IMR-90 (cell line): ENCODE measurements at regions not wholly inside any gene's neighbourhood (a gene's known extent, or its start where the extent isn't known, plus 50 kb on each side); places are given as distances from the start of the nearest gene placed in this dataset.

Source experiments
- POLR2A ChIP-seq: IDR thresholded peaks from 2 replicates; pipeline ENCODE4 v1.6.1; 2012; ENCODE audit warnings: mild to moderate bottlenecking, low read depth, low read length
- RFX5 ChIP-seq: IDR thresholded peaks from 2 replicates; pipeline ENCODE4 v1.8.0; 2012; ENCODE audit warnings: low read depth, mild to moderate bottlenecking, low read length, moderate library complexity
- TF ChIP-seq, protein P1 (sequence below): conservative IDR thresholded peaks from 2 replicates; pipeline ENCODE4 v1.5.1; 2012; ENCODE audit warnings: mild to moderate bottlenecking, low read depth, low read length, improper control_type of control experiment
- TF ChIP-seq, protein P2 (sequence below): fragments of 150-350 bp; IDR thresholded peaks from 2 replicates; pipeline ENCODE4 v1.6.1; 2017; ENCODE audit warnings: mild to moderate bottlenecking, antibody characterized with exemption, low read length, low read depth

DNA sequence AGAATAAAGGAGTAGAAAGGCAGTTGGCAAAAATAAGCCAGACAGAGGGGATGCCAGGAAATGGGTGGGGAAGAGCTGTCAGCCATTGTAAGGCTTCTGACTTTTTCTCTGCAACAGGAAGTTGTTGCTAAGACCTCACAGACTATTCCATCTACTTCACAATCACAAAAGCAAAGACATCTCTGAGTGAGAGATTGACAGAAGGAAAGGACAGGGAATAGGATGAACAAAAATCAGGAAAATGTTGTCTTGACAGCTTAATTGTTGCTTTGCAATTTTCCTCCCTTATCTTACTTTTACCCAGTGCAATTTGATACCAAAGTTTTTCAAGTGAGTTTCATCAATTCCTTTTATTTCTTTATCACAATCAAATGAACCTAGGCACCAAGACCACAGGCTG is 291.2 kb downstream of the CBLN4 start:
- TF ChIP-seq, protein P1, sequence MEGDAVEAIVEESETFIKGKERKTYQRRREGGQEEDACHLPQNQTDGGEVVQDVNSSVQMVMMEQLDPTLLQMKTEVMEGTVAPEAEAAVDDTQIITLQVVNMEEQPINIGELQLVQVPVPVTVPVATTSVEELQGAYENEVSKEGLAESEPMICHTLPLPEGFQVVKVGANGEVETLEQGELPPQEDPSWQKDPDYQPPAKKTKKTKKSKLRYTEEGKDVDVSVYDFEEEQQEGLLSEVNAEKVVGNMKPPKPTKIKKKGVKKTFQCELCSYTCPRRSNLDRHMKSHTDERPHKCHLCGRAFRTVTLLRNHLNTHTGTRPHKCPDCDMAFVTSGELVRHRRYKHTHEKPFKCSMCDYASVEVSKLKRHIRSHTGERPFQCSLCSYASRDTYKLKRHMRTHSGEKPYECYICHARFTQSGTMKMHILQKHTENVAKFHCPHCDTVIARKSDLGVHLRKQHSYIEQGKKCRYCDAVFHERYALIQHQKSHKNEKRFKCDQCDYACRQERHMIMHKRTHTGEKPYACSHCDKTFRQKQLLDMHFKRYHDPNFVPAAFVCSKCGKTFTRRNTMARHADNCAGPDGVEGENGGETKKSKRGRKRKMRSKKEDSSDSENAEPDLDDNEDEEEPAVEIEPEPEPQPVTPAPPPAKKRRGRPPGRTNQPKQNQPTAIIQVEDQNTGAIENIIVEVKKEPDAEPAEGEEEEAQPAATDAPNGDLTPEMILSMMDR, result no peak
- TF ChIP-seq RFX5 (no peak), POLR2A (no peak)
- TF ChIP-seq, protein P2, sequence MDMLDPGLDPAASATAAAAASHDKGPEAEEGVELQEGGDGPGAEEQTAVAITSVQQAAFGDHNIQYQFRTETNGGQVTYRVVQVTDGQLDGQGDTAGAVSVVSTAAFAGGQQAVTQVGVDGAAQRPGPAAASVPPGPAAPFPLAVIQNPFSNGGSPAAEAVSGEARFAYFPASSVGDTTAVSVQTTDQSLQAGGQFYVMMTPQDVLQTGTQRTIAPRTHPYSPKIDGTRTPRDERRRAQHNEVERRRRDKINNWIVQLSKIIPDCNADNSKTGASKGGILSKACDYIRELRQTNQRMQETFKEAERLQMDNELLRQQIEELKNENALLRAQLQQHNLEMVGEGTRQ, result no peak
